ENCODE measurements at regions not wholly inside any gene's neighbourhood (a gene's known extent, or its start where the extent isn't known, plus 50 kb on each side); places are given as distances from the start of the nearest gene placed in this dataset.

DNA sequence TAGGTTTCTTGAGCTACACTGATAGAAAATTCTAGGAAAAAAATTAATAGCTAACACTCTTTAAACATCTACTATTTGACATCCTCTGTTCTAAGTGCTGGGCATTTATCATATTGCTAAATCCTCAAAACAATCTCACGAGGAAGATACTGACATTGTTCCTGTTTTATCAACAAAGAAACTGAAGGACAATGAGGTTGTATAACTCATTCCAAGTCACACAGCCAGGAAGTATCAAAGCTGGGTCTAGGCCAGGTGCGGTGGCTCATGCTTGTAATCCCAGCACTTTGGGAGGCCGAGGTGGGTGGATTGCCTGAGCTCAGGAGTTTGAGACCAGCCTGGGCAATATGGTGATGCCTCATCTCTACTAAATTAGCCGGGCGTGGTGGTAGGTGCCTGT, 51.6 kb upstream of the IL6 start:
- 78% methylated on average over 5 of the region's 5 CpGs for WGBS (ENCODE audit: missing lambda C conversion rate)
- H3K4me1 ChIP-seq, result peaks cover 30% of the 10 kb centered on the region
- peaks cover 2% of the 10 kb centered on the region; the same call in 1 of the 3 replicates for H3K9me3 ChIP-seq
- FAIRE-seq (no peak), ATAC-seq (no peak), DNase-seq (ENCODE audit: low read depth in 1 of 2, low spot score in 1 of 2) (no peak)
- TF ChIP-seq, protein P1, sequence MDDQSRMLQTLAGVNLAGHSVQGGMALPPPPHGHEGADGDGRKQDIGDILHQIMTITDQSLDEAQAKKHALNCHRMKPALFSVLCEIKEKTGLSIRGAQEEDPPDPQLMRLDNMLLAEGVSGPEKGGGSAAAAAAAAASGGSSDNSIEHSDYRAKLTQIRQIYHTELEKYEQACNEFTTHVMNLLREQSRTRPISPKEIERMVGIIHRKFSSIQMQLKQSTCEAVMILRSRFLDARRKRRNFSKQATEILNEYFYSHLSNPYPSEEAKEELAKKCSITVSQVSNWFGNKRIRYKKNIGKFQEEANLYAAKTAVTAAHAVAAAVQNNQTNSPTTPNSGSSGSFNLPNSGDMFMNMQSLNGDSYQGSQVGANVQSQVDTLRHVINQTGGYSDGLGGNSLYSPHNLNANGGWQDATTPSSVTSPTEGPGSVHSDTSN (IDR thresholded peaks at IDR 0.05), result no peak
- TF ChIP-seq GATA3 (IDR thresholded peaks at IDR 0.05; ENCODE audit: borderline replicate concordance), result no peak
- no peak for TF ChIP-seq RNF2 (IDR thresholded peaks at IDR 0.05; ENCODE audit: borderline replicate concordance, low read depth)
- H3K4me2 ChIP-seq, result no peak overlapping the region
- H3K4me3 ChIP-seq, result no peak overlapping the region
- POLR2A ChIA-PET, result no interaction called here
- no peak overlapping the region; a peak in 1 of 6 replicates for H3K27ac ChIP-seq
- CTCF ChIA-PET, result interaction anchor here (0.7 to 1.4 kb wide), 4 partner anchors 48 to 381 kb away, joined by 3 read pairs; no protein-coding TSS in a partner anchor

DNA sequence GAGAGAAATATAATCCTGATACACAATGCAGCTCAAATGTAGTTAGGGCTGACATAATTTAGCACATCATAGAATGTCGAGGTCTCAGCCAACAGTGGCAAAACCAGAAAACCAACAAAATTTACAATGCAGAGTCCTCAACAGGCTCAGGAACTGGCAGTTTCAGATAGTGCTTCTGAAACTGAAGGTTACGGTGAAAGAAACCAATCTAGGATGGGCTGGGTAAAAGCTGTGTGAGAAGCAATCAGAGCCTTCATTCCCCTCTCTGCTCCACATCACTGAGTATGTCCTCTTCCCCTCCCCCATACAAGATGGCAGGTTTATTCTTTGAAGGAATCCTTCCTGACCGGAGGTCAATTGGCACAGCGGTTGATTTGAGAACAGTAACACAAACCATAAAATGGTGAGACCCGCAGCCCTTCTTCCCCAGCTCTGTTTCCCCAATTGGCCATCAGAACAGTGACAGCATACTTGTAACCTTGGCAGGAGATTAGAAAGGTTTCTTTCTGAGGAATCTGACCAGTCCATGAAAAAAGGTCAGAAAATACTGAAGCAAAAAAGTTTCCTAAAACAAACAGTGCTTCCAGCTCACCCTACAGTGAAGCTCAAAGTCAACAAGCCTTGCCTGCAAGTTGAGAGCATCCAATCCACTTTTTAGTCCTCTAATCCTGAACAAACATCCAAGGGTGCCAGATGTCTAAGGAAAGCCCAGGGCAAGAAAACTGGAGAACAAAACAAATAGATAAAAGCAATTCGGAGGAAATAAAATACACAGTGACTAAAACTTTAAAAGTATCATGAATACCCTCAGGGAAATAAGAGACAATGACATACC, 53.9 kb upstream of the IL6 start:
- H3K27ac ChIP-seq, result peak overlapping the region; percentile 67 to 76
- peak; percentile 18 for FAIRE-seq
- CTCF ChIA-PET, result interaction anchor here (0.6 to 6.3 kb wide), 5 partner anchors 12 to 1886 kb away, joined by 3 to 57 read pairs (median 3); partner anchors contain the start of genes IL6 and SP8
- H3K4me1 ChIP-seq, result peaks cover 41% of the 10 kb centered on the region
- POLR2A ChIA-PET, result interaction anchor here (0.6 to 1.9 kb wide), 5 partner anchors 45 to 510 kb away, joined by 3 to 8 read pairs (median 4); partner anchors contain the start of gene IL6
- H3K9me3 ChIP-seq, result peaks cover 2% of the 10 kb centered on the region; the same call in 1 of the 3 replicates
- DNase-seq (ENCODE audit: low read depth in 1 of 2, low spot score in 1 of 2), result peak; percentile 80 to 94
- peak; percentile 97 to 99 for ATAC-seq
- peak overlapping the region; percentile 62 for H3K4me2 ChIP-seq
- WGBS (ENCODE audit: missing lambda C conversion rate), result 15% methylated on average over 5 of the region's 6 CpGs
- no peak overlapping the region for H3K4me3 ChIP-seq
- TF ChIP-seq HOXB13 (CRISPR knock-in tag; IDR thresholded peaks at IDR 0.05; ENCODE audit: low read depth), result no peak
- no peak for TF ChIP-seq POLR2AphosphoS2 (conservative IDR thresholded peaks at IDR 0.05; ENCODE audit: low read length)
- no peak for TF ChIP-seq HEYL (CRISPR knock-in tag; IDR thresholded peaks at IDR 0.05)
- no peak for TF ChIP-seq MAFK (IDR thresholded peaks at IDR 0.05; ENCODE audit: partially characterized antibody)
- no peak for TF ChIP-seq RFX5 (IDR thresholded peaks at IDR 0.05)
- 0 out of 2 replicates have a peak, but pooled peaks have one; percentile 16 for TF ChIP-seq FOSB (CRISPR knock-in tag; IDR thresholded peaks at IDR 0.05)
- TF ChIP-seq ESRRA (IDR thresholded peaks at IDR 0.05; ENCODE audit: borderline replicate concordance, low read length), result no peak; the same call in 1 of the 2 replicates
- no peak for TF ChIP-seq SREBF2 (IDR thresholded peaks at IDR 0.05)
- TF ChIP-seq HDAC2 (IDR thresholded peaks at IDR 0.05), result no peak
- TF ChIP-seq NR3C1 (IDR thresholded peaks at IDR 0.05), result no peak
- TF ChIP-seq, protein P2, sequence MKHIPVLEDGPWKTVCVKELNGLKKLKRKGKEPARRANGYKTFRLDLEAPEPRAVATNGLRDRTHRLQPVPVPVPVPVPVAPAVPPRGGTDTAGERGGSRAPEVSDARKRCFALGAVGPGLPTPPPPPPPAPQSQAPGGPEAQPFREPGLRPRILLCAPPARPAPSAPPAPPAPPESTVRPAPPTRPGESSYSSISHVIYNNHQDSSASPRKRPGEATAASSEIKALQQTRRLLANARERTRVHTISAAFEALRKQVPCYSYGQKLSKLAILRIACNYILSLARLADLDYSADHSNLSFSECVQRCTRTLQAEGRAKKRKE (CRISPR knock-in tag; IDR thresholded peaks at IDR 0.05; ENCODE audit: low read depth), result peak; percentile 96
- TF ChIP-seq TP53 (CRISPR knock-in tag; IDR thresholded peaks at IDR 0.05), result no peak
- no peak for TF ChIP-seq CTCF (IDR thresholded peaks at IDR 0.05)
- TF ChIP-seq, protein P3, sequence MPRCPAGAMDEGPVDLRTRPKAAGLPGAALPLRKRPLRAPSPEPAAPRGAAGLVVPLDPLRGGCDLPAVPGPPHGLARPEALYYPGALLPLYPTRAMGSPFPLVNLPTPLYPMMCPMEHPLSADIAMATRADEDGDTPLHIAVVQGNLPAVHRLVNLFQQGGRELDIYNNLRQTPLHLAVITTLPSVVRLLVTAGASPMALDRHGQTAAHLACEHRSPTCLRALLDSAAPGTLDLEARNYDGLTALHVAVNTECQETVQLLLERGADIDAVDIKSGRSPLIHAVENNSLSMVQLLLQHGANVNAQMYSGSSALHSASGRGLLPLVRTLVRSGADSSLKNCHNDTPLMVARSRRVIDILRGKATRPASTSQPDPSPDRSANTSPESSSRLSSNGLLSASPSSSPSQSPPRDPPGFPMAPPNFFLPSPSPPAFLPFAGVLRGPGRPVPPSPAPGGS (IDR thresholded peaks at IDR 0.05), result peak; percentile 97
- peak; percentile 47; the same call in 1 of the 2 replicates for TF ChIP-seq CHD4 (IDR thresholded peaks at IDR 0.05; ENCODE audit: borderline replicate concordance)
- no peak for TF ChIP-seq POLR2A (IDR thresholded peaks at IDR 0.05; ENCODE audit: low read length)
- no peak for TF ChIP-seq BHLHE40 (IDR thresholded peaks at IDR 0.05; ENCODE audit: low read depth, low read length)
- peak; percentile 97 for TF ChIP-seq GATA3 (IDR thresholded peaks at IDR 0.05; ENCODE audit: borderline replicate concordance)
- TF ChIP-seq, protein P4, sequence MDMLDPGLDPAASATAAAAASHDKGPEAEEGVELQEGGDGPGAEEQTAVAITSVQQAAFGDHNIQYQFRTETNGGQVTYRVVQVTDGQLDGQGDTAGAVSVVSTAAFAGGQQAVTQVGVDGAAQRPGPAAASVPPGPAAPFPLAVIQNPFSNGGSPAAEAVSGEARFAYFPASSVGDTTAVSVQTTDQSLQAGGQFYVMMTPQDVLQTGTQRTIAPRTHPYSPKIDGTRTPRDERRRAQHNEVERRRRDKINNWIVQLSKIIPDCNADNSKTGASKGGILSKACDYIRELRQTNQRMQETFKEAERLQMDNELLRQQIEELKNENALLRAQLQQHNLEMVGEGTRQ (IDR thresholded peaks at IDR 0.05), result no peak
- TF ChIP-seq NPAS2 (CRISPR knock-in tag; IDR thresholded peaks at IDR 0.05; ENCODE audit: borderline replicate concordance), result no peak
- TF ChIP-seq FOXS1 (CRISPR knock-in tag; IDR thresholded peaks at IDR 0.05), result peak; percentile 82; the same call in 1 of the 2 replicates
- no peak for TF ChIP-seq MYC (IDR thresholded peaks at IDR 0.05; ENCODE audit: borderline replicate concordance, low read length)
- TF ChIP-seq RAD21 (conservative IDR thresholded peaks at IDR 0.05 in 1 of 2, IDR thresholded peaks at IDR 0.05 in 1 of 2), result peak in 1 of 2 experiments; percentile 17; a peak in 4 of 5 replicates
- no peak for TF ChIP-seq PHF8 (IDR thresholded peaks at IDR 0.05; ENCODE audit: borderline replicate concordance, low read depth)
- TF ChIP-seq RCOR1 (IDR thresholded peaks at IDR 0.05; ENCODE audit: low read depth, low read length), result no peak
- TF ChIP-seq HMGXB4 (CRISPR knock-in tag; IDR thresholded peaks at IDR 0.05; ENCODE audit: borderline replicate concordance), result no peak
- TF ChIP-seq JUNB (IDR thresholded peaks at IDR 0.05), result peak; percentile 98
